AML-193 (cell line): ENCODE measurements at regions not wholly inside any gene's neighbourhood (a gene's known extent, or its start where the extent isn't known, plus 50 kb on each side); places are given as distances from the start of the nearest gene placed in this dataset.
"Not testable (repeated sequence)": the region's sequence is repeated elsewhere in the genome, so short reads cannot be mapped to it uniquely, and the experiment has no call there.

ENCODE experiments used
- DNase-seq, 2 experiments: peaks; one replicate each; lab custom pipeline; 2025; lab: John Stamatoyannopoulos, UW

DNA sequence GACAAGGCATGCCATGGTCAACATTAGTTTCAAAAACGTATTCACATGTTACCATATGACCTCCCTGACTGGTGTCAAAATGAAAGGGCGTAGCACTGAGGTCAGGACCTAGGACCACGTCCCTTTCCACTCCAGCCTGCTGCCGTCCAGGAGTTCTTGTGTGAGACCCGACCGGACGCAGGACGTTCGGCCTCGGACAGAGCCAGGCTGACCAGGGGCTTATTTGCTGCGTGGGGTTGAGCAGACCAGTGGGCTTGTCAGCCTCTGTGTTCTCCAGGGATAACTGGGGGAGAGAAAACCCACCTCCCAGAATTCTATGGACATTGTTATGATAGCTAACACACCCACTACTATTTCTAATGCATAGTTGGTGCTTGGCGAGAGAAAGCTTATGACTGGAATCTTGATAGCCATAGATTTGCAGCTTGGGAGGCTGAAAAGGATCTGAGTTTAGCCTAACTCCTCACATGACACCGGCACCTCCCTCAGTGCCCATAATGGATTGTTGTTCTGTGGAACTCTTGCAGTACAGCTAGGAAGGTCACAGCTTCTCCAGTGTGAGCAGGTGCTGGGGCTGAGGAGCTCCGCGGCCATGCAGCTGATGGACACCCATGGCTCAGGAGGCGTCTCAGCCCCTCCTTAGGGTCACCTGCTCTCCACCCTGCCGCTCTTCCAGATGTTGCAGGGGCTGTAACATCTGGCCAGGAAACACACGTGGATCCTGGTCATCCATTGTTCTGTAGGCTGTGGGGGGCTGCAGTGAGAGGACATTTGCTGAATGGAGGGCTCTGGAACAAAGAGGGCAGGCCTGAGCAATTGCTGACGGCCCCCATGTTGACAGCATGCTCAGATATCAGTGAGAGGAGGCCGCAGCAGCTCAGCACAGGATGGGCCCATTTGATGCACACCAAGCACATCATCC, 368.4 kb downstream of the IRX2 start:
- DNase-seq = no peak

DNA sequence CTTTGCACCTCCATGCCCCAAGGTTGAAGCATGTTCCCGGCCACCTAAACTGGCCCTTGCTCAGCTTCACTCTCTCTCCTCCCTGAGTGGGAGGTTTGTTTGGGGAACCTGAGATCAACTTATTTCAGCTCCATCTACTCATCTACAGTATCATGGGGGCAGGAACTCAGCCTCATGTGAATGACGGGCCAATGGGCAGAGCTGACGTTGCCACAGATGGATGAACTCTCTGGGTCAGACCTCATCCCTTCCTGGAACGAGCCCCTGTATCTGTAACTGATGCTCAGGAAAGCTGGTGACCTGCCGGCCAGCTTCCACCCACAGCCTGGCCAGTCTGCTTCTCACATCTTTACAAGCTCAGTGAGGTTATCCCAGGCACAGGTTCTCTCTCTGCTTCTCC, 369.6 kb downstream of the IRX2 start:
- DNase-seq = no peak

DNA sequence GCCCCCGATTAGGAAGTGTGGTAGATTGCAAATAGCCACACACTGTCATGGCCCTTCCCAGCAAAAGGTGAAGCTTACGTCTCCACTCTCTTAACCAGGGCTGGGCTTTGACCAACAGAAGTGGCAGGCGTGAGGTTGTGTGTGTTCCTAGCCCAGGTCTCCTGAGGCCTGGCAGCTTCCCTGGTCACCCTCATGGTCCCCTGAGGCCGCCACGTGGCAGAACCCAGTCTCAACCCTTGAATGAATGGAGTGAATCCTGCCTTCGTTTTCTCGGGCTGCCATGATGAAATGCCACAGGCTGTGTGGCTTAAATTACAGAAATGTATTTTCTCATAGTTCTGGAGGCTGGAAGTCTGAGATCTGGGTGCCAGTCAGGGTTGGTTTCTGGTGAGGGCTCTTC, 370.4 kb downstream of the IRX2 start:
- DNase-seq = no peak

DNA sequence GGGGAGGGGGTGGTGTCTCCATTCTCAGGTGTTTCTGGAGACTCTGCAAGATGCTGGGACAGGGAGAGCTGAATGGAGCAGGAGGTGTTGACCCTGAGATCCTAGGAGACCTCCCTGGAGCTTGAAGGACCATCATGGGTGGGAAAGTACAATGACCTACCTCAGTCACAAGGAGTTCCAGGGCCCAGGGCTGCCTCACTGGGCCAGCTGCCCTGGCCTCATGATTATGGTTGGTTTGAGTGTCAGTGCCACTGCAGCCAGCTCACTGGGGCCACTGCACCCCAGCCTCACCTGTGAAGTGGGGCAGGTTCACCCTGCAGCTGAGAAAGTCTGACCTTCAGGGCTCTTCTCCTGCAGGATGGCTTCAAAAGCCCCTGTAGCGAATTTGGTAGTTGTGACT, 372.5 kb downstream of the IRX2 start:
- DNase-seq = no peak

DNA sequence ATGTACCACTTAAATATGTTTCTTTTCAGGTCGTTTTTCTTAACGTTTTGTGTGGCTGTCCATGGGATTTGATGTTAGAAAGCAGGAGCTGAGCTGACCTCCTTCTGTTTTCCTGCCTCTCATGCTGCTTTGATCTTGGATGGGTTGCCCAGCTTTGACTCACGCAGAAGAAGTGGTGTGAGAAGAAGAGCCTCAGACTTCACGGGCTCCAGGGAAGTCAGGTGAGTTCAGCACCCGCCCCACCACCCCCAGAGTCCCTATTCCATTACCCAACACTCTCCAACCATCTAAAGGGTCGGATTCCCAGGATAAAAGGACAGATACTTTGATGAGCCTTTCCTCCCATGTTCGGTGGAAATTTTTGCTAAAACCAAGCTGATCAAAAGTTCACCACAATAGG, 373.4 kb downstream of the IRX2 start:
- no peak for DNase-seq

DNA sequence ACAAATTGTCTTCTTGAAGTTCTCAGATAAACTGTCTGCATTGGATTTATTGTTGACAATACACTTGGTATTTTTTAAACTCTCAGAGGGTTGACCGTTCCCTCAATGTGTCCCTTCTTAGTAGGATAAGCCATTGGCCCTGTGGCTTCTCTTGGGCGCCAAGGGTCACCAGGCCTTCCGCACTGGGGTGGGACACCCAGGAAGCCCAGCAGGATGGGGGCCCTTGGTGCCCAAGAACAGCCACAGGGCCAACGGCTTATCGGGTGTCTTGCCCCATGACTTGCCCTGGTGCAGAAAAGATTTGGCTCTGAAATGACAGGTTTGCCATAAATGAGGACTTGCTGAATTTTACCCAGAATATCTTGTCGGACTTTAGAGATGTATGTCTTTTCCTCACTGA, 375.0 kb downstream of the IRX2 start:
- no peak for DNase-seq

DNA sequence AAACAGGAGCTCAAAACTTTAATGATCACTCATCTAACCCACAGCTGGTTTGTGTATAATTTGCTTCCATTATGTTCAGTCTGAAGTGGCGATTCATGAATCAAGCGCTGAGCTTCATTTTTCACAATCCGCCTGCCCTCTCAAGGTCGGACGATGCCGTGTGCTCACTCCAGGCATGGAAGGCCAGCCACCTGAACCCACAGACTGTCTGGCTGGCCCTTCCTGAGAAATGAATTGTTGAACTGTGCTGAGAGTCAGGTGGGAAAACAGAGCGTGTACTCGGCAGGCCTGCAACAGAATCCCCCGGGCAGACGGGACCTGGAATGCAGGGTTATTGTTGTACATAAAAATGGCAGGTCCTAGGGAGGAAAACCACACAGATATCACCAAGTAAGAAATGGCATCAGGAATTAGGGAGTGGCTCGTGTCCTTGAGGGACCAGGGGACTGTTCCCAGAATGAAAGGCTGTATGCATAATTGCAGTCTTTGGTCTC, 375.7 kb downstream of the IRX2 start:
- DNase-seq = no peak

DNA sequence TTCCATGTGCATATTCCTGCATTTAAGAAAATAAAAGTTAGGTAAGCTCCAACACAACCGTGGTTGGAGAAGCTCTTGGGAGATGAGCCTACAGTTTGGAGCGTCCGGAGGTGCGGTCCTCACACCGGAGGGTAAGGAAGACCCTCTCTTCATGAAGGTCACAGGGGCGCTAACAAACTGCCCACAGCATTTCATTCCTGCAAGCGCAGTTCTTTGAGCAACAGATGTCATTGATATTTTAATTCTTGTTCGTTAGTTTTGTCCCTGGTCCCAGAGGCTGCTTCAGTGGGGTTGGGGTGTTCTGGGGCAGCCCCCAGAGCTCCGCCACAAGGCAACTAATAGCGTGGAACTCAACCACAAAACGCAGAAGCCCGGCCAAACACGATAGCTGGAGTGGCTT, 376.2 kb downstream of the IRX2 start:
- DNase-seq = no peak

DNA sequence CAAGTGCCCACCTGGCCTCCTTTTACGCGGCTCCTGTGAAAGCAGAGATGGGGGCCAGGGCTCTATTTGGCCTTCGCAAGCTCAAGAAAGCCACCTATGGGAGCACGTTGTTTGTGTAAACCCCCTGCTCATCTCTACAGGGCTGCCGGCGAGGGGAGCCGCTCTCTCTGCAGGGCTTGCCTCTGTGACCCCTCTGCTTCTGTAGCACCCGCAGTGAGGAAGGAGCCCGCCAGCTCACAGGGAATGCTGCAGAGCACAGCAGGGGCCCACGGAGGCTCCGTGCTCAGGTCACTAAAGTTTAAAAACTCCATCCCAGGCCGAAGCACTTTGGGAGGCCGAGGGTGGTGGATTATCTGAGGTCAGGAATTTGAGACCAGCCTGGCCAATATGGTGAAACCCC, 376.8 kb downstream of the IRX2 start:
- no peak for DNase-seq

DNA sequence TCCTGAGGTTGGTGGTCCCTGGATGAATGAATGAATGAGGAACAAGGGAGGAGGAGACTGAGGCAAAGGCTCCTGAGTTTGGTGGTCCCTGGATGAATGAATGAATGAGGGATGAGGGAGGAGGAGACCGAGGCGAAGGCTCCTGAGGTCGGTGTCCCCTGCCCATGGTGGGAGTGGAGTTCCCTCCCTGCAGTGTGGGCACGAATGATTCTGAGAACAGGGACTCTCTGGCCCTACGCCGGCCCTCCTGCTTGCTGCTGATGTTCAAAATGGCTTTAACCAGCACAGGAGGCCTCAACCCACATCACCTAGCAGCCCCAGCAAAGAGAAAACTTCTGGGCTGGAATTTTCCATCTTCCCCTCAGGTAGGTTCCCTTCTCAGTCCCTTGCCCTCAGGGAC, 377.8 kb downstream of the IRX2 start:
- DNase-seq = no peak

DNA sequence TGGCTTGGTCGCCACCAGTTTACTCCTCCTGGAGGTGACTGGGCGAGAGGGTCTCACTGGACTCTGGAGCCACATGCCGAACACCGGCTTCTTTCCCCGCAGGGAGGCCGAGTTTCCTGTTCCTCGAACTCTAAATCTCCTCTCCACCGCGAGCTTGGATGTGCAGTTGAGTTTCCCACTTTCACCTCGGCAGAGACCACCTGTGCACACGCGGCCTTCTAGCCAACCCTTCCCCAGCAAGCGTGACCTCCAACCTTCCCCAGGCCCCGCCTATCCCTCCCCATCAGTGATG, 380.1 kb downstream of the IRX2 start:
- DNase-seq = no peak

DNA sequence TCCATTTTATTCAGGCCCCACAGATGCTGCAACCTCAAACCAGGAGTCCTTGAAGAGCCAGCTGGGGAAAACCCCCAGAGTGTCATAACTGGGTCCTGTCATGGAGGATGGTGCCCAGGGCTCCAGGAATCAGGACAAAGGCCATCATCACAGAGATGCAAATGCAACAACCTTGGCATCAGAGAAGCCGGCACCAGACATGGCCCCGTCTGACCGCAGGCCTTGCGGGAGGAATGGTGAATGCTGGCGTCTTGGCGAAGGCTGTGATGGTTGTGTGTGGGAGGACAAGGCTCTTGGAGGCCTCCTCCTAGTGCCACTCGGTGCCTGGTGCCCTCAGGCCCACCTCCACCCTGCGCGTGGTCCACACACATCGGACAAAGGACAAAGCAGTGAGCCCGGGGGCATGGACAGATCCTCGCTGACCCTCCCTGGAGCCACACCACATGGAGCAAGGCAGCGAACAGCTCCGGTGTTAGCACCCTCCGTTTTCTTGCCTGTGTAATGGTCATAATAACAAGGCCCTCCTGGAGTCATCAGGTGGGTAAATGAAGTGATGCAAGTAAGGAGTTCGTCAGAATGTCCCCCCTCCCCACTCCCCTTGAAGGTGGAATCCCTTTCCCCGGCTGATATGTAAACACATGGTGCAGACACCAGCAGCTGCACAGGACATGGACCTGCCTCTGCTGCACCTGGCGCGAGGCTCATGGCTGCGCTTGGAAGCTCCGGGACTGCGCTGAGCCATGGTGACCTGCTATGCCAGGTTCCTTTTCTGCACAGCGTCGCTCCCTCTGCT, 380.7 kb downstream of the IRX2 start:
- DNase-seq = no peak

DNA sequence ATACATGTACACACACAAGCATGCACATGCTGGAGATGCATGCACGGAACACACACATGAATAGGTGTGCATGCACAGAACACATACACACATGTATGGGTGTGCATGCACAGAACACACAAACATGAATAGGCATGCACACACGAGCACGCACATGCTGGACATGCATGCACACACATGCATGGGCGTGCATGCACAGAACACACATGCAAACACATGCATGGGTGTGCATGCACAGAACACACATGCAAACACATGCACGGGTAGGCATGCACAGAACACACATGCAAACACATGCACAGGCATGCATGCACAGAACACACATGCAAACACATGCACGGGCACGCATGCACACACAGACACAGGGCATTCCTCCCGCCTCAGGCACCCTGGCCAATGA, 382.3 kb downstream of the IRX2 start:
- no peak for DNase-seq

DNA sequence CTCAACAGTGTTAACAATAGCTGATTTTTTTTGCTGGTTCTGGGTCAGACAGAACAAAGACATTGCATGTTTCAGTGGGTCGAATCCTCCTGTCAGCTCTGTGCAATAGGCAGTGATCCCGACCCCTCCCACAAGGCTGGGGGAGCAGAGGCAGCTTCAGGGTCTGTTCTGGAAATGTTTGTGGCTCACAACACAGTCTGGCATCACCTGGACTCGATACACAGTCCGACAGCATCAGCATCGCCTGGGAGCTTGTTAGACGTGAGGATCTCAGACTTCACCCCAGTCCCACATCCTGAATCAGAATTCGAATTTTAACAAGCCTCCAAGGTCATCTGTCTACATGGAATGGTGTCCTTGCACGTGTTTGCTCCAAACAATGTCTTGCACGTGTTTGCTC, 384.7 kb downstream of the IRX2 start:
- no peak for DNase-seq

DNA sequence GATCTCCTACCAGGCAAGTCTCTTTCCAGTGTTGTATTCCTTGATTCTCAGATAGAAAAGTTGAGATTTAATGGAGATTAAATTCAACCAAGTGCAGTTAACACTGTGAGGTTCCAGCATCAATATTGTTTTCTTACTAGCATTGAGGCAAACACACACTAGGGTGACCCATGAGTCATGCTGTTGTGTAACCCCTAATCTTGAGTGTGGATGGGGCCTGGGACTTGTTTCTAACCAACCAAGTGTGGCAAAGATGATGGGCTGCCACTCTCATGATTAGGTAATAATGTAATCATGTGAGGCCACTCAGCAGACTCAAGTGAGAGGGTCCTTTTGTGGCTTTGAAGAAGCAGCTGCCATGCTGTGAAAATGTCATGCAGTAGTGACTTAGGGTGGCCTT, 394.2 kb downstream of the IRX2 start:
- DNase-seq = no peak

DNA sequence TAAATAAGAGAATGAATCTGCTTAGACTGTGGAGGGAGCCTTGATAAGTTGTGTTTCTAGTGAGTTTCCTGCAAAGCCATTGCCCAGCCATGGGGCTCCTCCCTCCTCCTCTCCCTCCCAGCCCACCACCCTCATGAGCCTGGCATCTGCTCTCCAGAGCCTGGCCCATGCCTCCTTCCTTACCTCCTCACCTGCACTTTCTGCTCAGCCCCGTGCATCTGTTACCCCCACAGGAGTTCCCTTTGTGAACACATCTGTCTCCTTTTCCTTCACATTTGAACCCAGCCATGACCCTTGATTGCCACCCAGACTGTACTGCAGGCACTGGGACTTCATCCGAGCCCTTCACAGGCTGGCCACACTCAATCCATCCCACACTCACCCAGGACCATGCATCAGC, 395.6 kb downstream of the IRX2 start:
- DNase-seq = no peak

DNA sequence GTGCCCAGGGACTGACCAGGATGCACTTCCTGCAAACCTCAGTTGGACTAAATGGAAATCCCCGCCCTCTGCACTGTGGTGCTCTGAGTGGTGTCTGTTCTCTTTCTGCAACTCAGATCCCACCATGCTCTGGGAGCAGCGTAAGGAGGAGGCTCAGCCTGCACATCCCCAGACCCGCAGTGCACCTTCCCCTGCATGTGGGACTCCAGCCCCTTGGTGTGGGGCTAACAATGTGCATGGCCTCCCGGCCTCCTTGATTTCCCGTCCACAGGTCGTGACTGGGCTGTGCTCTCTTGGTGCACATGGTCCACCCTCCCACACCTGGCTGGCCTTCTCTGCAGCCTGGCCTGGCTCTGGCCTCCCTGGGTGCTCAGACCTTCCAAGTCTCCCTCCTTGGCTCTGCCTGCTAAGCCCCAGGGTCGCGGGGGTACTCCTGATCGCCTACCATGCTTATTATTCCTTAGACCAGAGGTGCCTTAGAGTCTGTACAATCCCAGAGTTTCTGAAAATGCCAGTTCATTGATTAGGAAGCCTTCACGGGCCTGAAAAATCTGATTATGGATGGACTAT, 397.5 kb downstream of the IRX2 start:
- DNase-seq = no peak

DNA sequence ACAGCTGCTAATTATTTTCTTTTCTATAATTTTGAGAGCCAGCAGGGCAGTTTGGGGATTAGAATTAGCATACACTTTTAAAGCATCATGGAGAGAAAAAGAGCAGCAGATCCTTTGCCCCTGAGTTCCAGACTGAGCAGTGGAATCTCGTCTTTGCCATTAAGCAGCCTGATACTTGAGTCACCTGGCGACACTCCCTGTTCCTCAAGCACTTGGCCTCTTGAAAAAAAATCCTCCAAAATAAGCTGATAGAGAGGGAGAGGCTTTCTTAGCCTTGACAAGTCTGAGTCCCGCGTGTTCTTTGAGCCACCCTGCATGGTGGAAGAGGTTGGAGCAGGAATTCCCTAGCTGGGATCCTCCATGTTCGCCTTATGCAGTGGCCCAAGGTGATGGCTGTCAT, 398.3 kb downstream of the IRX2 start:
- DNase-seq = no peak

DNA sequence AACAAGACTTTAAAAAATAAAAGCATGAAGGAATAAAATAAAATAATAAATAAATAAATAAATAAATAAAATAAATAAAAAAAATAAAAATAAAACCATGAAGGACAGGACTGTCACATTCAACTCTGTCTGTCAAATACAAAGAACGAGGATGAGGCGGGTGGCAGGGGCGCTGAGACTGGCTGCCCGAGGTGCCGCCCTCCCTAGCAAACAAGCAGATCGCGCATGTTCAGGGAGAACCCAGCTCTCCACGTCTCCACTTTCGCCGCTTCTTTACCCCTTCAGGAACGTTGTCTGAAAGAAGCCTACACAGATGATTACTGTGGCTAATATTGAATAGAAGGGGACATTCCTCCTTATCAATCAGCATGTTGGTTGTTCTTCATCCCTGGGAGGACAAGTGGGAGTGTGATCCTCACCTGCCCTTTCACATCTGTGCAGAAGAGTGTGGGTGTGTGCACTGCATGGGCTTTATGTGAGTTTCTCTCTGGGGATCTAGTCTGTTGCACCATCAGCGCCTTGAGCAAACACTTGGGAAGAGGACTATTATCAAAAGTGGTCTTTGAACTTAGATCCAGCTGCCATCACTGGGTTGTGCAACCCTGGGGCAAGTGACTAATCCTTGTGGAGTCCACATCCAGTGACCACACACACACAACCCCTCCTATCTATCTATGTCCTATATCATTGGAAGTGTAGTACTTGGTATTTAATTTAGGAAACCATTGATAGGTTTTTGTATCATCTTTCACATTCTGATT, 399.2 kb downstream of the IRX2 start:
- no peak for DNase-seq

DNA sequence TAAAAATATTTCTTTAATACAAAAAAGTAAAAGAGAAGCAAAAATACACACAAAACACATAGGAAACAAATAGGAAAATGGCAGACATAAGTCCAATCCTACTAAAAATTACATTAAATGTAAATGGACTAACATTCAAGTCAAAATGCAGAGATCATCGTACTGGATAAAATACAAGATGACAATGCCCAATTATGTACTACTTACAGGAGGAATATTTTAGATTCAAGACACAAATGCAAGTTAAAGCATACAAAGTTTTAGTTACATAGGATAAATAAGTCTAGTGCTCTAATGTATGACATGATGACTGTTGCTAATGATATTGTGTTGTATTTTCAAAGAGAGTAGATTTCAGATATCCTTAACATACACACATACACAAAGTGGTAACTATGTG, 401.7 kb downstream of the IRX2 start:
- not testable (repeated sequence) for DNase-seq

DNA sequence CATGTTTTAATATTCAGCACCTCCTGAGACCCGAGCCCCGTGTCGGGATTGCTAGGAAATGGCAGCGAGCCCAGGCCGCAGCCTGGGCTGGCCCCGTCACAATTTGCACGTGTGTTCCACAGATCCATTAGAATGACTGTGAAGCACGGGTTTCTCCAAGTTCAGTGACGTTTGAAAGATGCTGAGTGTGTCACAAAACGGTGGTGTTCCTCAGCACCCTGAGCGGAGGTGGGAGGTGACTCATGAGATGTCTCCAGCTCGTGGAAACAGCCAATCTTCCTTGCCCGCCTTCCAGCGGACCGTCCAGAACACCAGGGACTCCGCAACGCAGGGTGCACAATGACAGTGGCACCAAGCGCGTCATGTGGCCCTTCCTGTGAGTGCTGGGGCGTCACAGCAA, 412.8 kb downstream of the IRX2 start:
- no peak for DNase-seq
